ENCODE measurements at regions not wholly inside any gene's neighbourhood (a gene's known extent, or its start where the extent isn't known, plus 50 kb on each side); places are given as distances from the start of the nearest gene placed in this dataset.

GRCh38 chr18:42401131-42401673 lies 446.2 kb downstream of the PIK3C3 start:
- no peak for DNase-seq (ENCODE audit: low read depth)

GRCh38 chr18:42404151-42404550 lies 449.1 kb downstream of the PIK3C3 start:
- no peak for DNase-seq (ENCODE audit: low read depth)

- DNase-seq (ENCODE audit: low read depth): no peak
Measured at GRCh38 chr18:42409005-42409404, 454.0 kb downstream of the PIK3C3 start.

GRCh38 chr18:42412281-42412680 lies 457.2 kb downstream of the PIK3C3 start:
- no peak for DNase-seq (ENCODE audit: low read depth)

- DNase-seq (ENCODE audit: low read depth): no peak
Measured at GRCh38 chr18:42412896-42413295, 457.9 kb downstream of the PIK3C3 start.

GRCh38 chr18:42413870-42414269 lies 458.8 kb downstream of the PIK3C3 start:
- DNase-seq (ENCODE audit: low read depth): no peak

- no peak for DNase-seq (ENCODE audit: low read depth)
Measured at GRCh38 chr18:42414756-42415454, 459.9 kb downstream of the PIK3C3 start.

GRCh38 chr18:42417189-42417588 lies 462.2 kb downstream of the PIK3C3 start:
- DNase-seq (ENCODE audit: low read depth): no peak

- DNase-seq (ENCODE audit: low read depth): no peak
Measured at GRCh38 chr18:42418121-42418520, 463.1 kb downstream of the PIK3C3 start.

- no peak for DNase-seq (ENCODE audit: low read depth)
Measured at GRCh38 chr18:42425025-42425424, 470.0 kb downstream of the PIK3C3 start.

GRCh38 chr18:42426496-42427015 lies 471.5 kb downstream of the PIK3C3 start:
- no peak for DNase-seq (ENCODE audit: low read depth)

GRCh38 chr18:42429196-42429595 lies 474.2 kb downstream of the PIK3C3 start:
- DNase-seq (ENCODE audit: low read depth): no peak

- no peak for DNase-seq (ENCODE audit: low read depth)
Measured at GRCh38 chr18:42436222-42436765, 481.3 kb downstream of the PIK3C3 start.

- no peak for DNase-seq (ENCODE audit: low read depth)
Measured at GRCh38 chr18:42437001-42437400, 482.0 kb downstream of the PIK3C3 start.

GRCh38 chr18:42437646-42438045 lies 482.6 kb downstream of the PIK3C3 start:
- no peak for DNase-seq (ENCODE audit: low read depth)

GRCh38 chr18:42442656-42443055 lies 487.6 kb downstream of the PIK3C3 start:
- no peak for DNase-seq (ENCODE audit: low read depth)

GRCh38 chr18:42444349-42444748 lies 489.3 kb downstream of the PIK3C3 start:
- DNase-seq (ENCODE audit: low read depth): no peak

GRCh38 chr18:42445359-42445758 lies 490.3 kb downstream of the PIK3C3 start:
- no peak for DNase-seq (ENCODE audit: low read depth)

- DNase-seq (ENCODE audit: low read depth): no peak
Measured at GRCh38 chr18:42446195-42446594, 491.2 kb downstream of the PIK3C3 start.

- no peak for DNase-seq (ENCODE audit: low read depth)
Measured at GRCh38 chr18:42447688-42448087, 492.7 kb downstream of the PIK3C3 start.

GRCh38 chr18:42458226-42458625 lies 503.2 kb downstream of the PIK3C3 start:
- DNase-seq (ENCODE audit: low read depth): no peak

GRCh38 chr18:42459873-42460272 lies 504.8 kb downstream of the PIK3C3 start:
- DNase-seq (ENCODE audit: low read depth): no peak

- no peak for DNase-seq (ENCODE audit: low read depth)
Measured at GRCh38 chr18:42471885-42472284, 516.9 kb downstream of the PIK3C3 start.

- no peak for DNase-seq (ENCODE audit: low read depth)
Measured at GRCh38 chr18:42473611-42474010, 518.6 kb downstream of the PIK3C3 start.

Data from stimulated activated CD8-positive, alpha-beta memory T cell treated with anti-CD3 and anti-CD28 coated beads, Interleukin-15, amount 100 ng/mL, for 24 hours (primary cell).